OCI-LY3 (cell line): ENCODE measurements at regions not wholly inside any gene's neighbourhood (a gene's known extent, or its start where the extent isn't known, plus 50 kb on each side); places are given as distances from the start of the nearest gene placed in this dataset.

Experiments
- H2AFZ ChIP-seq: fragments of 200-600, 300-600 bp; shearing (Covaris generic); 2 replicates; pipeline ENCODE4 v1.6.0; 2014; ENCODE audit warnings: antibody characterized with exemption, low read depth, low read length
- H3K27ac ChIP-seq: fragments of 200-600, 300-600 bp; sonication (generic); 2 replicates; pipeline ENCODE4 v1.5.1; 2014; ENCODE audit warnings: mild to moderate bottlenecking, low read length, moderate library complexity, mixed read lengths
- H3K27me3 ChIP-seq: fragments of 200-600, 300-600 bp; sonication (generic); 2 replicates; pipeline ENCODE4 v1.6.1; 2014; ENCODE audit warnings: low read depth, low read length, mixed read lengths
- H3K36me3 ChIP-seq: fragments of 200-600, 300-600 bp; sonication (generic); replicated peaks from 2 replicates; pipeline ENCODE3; 2014; ENCODE audit warnings: low read depth, low read length, mixed read lengths
- H3K4me1 ChIP-seq: fragments of 300-600, 200-600 bp; sonication (generic); 2 replicates; pipeline ENCODE4 v1.6.1; 2014; ENCODE audit warnings: low read length, mixed read lengths
- H3K4me2 ChIP-seq: fragments of 200-600, 300-600 bp; sonication (generic); 2 replicates; pipeline ENCODE4 v1.6.1; 2014; ENCODE audit warnings: low read length, mixed read lengths
- H3K4me3 ChIP-seq: fragments of 300-600, 200-600 bp; sonication (generic); 2 replicates; pipeline ENCODE4 v1.5.1; 2014; ENCODE audit warnings: antibody characterized with exemption, mild to moderate bottlenecking, low read length, moderate library complexity
- H3K79me2 ChIP-seq: fragments of 300-600, 200-600 bp; shearing (Covaris generic); 2 replicates; pipeline ENCODE4 v1.6.1; 2014; ENCODE audit warnings: mild to moderate bottlenecking, low read length, mixed read lengths
- H3K9ac ChIP-seq: fragments of 300-600, 200-600 bp; shearing (Covaris generic); 2 replicates; pipeline ENCODE4 v1.6.0; 2014; ENCODE audit warnings: mild to moderate bottlenecking, low read length, moderate library complexity
- H3K9me3 ChIP-seq: fragments of 200-600, 300-600 bp; shearing (Covaris generic); 2 replicates; pipeline ENCODE4 v1.6.1; 2014; ENCODE audit warnings: low read length, mixed read lengths; ENCODE audit not compliant: insufficient read depth
- H4K20me1 ChIP-seq: fragments of 200-600, 300-600 bp; sonication (generic); 2 replicates; pipeline ENCODE4 v1.6.1; 2016; ENCODE audit warnings: low read length, mixed read lengths; ENCODE audit not compliant: insufficient read depth
- EZH2phosphoT487 ChIP-seq: fragments of 200-600 bp; shearing (Covaris generic); IDR thresholded peaks from 2 replicates; pipeline ENCODE4 v1.6.1; 2018; ENCODE audit warnings: antibody characterized with exemption, mixed run types, low read depth
- TF ChIP-seq, protein P1 (sequence below): fragments of 200-600, 300-600 bp; sonication (generic); IDR thresholded peaks from 2 replicates; pipeline ENCODE4 v1.5.1; 2014; ENCODE audit warnings: antibody characterized with exemption, low read length, low read depth

- no peaks in the 10 kb centered on the region for H3K79me2 ChIP-seq
- no peaks in the 10 kb centered on the region for H3K36me3 ChIP-seq
- no peak for TF ChIP-seq EZH2phosphoT487
- TF ChIP-seq, protein P1, sequence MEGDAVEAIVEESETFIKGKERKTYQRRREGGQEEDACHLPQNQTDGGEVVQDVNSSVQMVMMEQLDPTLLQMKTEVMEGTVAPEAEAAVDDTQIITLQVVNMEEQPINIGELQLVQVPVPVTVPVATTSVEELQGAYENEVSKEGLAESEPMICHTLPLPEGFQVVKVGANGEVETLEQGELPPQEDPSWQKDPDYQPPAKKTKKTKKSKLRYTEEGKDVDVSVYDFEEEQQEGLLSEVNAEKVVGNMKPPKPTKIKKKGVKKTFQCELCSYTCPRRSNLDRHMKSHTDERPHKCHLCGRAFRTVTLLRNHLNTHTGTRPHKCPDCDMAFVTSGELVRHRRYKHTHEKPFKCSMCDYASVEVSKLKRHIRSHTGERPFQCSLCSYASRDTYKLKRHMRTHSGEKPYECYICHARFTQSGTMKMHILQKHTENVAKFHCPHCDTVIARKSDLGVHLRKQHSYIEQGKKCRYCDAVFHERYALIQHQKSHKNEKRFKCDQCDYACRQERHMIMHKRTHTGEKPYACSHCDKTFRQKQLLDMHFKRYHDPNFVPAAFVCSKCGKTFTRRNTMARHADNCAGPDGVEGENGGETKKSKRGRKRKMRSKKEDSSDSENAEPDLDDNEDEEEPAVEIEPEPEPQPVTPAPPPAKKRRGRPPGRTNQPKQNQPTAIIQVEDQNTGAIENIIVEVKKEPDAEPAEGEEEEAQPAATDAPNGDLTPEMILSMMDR = no peak
- H4K20me1 ChIP-seq = no peaks in the 10 kb centered on the region
- H3K9ac ChIP-seq = no peak overlapping the region
- H2AFZ ChIP-seq = no peak overlapping the region
- H3K4me2 ChIP-seq = no peak overlapping the region
- H3K9me3 ChIP-seq = no peaks in the 10 kb centered on the region
- H3K27me3 ChIP-seq = no peaks in the 10 kb centered on the region
- H3K4me1 ChIP-seq = peaks cover 24% of the 10 kb centered on the region
- H3K4me3 ChIP-seq = no peak overlapping the region
- no peak overlapping the region for H3K27ac ChIP-seq
Observed at GRCh38 chr6:139887275-139887674, 512.8 kb upstream of the CITED2 start.

DNA sequence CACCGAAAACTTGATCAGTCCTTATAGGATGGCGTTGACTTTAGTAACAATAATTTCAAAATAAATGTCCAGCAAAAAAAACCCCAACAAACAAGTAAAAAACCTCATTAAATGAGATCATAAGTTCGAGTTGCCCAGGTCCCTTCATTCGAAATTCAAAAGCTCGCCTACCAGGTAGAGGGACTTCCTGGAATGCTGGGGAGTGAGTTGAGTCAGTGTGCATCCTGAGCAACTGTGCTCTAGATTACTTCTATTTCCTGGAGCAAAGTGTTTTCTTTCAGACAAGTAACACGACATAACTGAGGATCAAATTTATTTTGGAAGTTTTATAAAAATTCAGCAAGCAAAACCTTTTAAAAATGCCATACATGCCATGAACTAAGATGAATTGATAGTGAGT is 511.9 kb upstream of the CITED2 start:
- Histone ChIP-seq H2AFZ (no peak overlapping the region), H3K4me1 (peaks cover 29% of the 10 kb centered on the region)

GRCh38 chr6:139885909-139886308 is 511.5 kb upstream of the CITED2 start:
- Histone ChIP-seq H3K79me2 (no peaks in the 10 kb centered on the region), H3K4me1 (peaks cover 29% of the 10 kb centered on the region), H3K27ac (no peak overlapping the region), H3K9me3 (no peaks in the 10 kb centered on the region), H3K4me2 (no peak overlapping the region), H3K9ac (no peak overlapping the region), H4K20me1 (no peaks in the 10 kb centered on the region), H3K4me3 (no peak overlapping the region), H2AFZ (no peak overlapping the region), H3K36me3 (no peaks in the 10 kb centered on the region), H3K27me3 (no peaks in the 10 kb centered on the region)
- TF ChIP-seq, protein P1 = no peak
- no peak for TF ChIP-seq EZH2phosphoT487

More for the DNA sequence above, 511.9 kb upstream of the CITED2 start:
- H3K4me2 ChIP-seq = no peak overlapping the region
- H3K27me3 ChIP-seq = no peaks in the 10 kb centered on the region
- no peaks in the 10 kb centered on the region for H3K9me3 ChIP-seq
- TF ChIP-seq EZH2phosphoT487 = no peak
- TF ChIP-seq, protein P1 = no peak
- no peaks in the 10 kb centered on the region for H3K36me3 ChIP-seq
- no peaks in the 10 kb centered on the region for H4K20me1 ChIP-seq
- no peak overlapping the region for H3K9ac ChIP-seq
- no peaks in the 10 kb centered on the region for H3K79me2 ChIP-seq
- no peak overlapping the region for H3K27ac ChIP-seq
- H3K4me3 ChIP-seq = no peak overlapping the region

DNA sequence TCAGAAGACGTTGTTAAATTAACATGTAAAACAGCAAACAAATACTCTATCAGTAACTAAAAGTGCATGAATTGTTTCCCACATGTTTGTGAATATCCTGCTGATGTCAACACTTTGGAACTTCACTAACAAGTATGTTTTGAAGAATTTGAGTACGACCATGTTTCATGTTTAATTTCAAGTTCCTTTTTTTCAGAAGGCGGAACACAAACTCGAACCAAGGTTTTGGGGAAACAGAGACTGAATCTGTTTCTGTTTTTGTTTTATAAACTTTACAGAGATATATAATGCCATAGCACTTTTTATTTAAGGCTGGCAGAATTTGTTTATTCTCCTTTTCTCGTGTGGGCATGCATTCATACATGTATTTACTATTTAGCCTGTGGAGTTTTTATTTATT is 509.3 kb upstream of the CITED2 start:
- Histone ChIP-seq H3K27ac (peak overlapping the region; percentile 62), H3K36me3 (no peaks in the 10 kb centered on the region), H3K79me2 (no peaks in the 10 kb centered on the region), H3K9ac (peak overlapping the region; percentile 46), H3K4me3 (0 out of 2 replicates have a peak overlapping the region, but pooled peaks have one; percentile 38), H3K9me3 (no peaks in the 10 kb centered on the region), H2AFZ (peak overlapping the region; percentile 65; the same call in 1 of the 2 replicates), H3K4me1 (peaks cover 29% of the 10 kb centered on the region), H4K20me1 (no peaks in the 10 kb centered on the region), H3K4me2 (peak overlapping the region; percentile 92), H3K27me3 (no peaks in the 10 kb centered on the region)
- no peak for TF ChIP-seq EZH2phosphoT487
- TF ChIP-seq, protein P1 = no peak
